GM03348 (cell line): ENCODE measurements at regions not wholly inside any gene's neighbourhood (a gene's known extent, or its start where the extent isn't known, plus 50 kb on each side); places are given as distances from the start of the nearest gene placed in this dataset.

Source experiments
- DNase-seq: peaks from one replicate; pipeline ENCODE4 v3.0.0; 2012; ENCODE audit warnings: low spot score

DNA sequence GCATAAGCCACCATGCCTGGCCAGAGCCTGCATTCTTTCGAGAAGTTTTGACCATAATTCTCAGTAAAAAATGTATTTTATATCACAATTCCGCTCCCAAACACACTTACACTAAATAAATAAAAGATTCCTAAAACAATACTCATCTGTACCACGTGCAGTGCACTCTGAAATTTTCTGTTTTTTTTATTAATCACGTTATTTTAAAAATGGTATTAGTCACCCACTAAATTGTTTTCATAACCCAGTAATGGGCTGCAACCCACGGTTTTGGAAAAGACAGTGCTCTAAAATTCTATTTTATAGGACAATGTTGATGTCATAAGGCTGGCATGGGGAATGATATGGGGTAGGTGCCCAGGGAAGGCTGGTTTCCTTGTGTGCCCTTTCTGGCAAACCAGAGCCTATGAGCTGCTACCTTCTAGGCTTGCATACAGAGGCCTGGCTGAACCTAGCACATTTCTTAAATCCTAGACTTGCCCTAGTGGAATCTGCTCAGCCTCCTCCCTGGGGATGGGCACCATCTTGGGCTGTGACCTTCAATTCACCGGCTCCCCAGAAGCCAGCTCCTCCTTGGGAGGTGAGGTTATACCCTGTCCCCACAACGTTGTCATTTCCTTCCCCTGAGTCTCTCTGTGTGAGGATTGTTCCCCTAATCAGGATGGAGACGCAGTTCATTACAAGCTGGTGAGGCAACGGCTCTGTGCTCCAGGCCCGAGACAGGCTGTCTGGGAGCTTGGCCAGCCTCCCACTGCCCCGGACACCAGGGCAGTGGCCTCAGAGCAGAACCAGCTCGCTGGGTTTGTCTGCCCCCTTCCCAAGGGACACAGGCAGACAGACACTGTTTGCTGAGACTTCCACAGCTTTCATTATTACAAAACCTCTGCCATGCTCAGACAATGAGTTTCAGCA, 116.5 kb upstream of the NAV2 start:
- peak; percentile 87 for DNase-seq

DNA sequence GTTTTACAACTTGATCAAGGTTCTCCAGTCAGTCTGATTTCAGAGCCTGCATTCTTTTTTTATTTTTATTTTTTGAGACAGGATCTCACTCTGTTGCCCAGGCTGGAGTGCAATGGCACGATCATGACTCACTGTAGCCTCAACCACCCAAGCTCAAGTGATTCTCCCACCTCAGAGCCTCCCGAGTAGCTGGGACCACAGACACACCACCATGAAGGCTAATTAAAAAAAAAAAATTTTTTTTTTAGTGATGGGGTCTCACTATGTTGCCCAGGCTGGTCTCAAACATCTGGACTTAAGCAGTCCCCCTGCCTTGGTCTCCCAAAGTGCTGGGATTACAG, 117.2 kb upstream of the NAV2 start:
- DNase-seq, result no peak

DNA sequence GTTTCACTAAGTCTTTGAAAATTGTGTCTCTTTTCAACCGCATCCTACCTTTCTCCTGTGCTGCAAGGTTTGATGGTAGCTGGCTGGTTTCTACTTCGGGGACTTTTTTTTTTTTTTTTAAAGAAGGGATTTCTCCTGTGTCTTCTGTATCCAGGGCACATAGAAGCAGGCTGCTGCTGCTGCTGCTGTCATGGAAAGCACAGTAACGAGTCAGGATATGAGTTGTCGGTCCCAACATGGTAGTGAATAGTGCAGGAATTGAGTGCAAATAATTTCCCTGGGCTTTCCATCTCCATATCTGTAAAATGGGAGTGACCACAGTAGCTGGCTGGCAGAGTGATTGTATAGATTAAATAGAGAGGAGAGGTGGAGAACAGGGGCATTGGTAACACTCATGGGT, 118.3 kb upstream of the NAV2 start:
- DNase-seq, result no peak

- DNase-seq, result no peak
Measured at GRCh38 chr11:19592842-19593241, 119.8 kb upstream of the NAV2 start.

DNA sequence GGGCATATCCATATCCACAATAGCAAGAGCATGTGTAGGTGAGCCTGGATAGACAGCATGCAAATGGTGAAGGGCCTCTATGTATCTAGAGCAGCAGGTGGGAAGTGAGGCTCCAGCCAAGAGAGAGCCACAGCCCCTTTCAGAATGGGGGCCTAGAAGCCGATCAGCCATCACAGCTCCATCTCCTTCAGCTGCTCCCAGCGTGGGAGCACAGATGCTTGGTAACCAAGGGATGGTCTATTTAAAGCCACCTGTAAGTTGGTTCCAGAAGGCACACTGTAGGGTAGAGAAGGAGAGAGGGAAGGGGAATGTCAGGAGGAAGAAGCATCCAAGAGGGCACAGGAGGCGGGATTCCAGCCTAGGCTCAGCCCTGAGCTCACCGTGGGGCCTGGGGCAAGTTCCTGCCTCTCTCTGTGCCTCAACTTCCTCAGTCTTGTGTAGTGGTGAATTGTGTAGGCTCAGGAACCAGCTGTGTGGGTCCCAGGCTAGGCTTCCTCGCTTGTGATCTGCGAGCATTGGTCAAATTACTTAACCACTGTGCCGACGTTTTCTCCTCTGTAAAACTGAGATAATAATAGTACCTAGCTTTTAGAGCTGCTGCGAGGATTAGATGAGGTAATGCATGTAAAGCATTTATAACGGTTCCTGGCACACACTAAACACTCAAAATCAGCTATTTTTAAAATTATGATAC, 122.9 kb upstream of the NAV2 start:
- no peak for DNase-seq

- no peak for DNase-seq
Measured at GRCh38 chr11:19587979-19588378, 124.7 kb upstream of the NAV2 start.

GRCh38 chr11:19580646-19581045, 132.0 kb upstream of the NAV2 start:
- DNase-seq, result no peak

- DNase-seq, result no peak
Measured at GRCh38 chr11:19579957-19580356, 132.7 kb upstream of the NAV2 start.

DNA sequence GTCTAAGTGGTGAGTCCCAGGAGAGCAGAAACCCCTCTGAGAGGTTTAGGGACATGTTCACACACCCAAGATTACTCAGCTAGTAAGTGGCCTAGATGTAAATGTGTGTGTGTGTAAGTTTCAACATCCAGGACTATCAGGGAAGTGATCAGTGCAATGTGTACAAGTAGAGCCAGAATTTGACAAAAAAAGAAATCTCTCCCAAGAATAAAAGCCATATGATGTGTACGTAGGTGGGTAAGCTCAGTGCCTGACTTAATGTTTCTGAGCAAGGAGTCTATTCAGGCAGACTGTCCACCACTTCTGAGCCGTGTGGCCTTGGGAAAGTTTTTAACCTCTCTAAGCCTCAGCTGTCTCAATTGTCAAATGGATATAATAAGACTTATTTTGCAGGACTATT, 133.8 kb upstream of the NAV2 start:
- DNase-seq, result no peak

DNA sequence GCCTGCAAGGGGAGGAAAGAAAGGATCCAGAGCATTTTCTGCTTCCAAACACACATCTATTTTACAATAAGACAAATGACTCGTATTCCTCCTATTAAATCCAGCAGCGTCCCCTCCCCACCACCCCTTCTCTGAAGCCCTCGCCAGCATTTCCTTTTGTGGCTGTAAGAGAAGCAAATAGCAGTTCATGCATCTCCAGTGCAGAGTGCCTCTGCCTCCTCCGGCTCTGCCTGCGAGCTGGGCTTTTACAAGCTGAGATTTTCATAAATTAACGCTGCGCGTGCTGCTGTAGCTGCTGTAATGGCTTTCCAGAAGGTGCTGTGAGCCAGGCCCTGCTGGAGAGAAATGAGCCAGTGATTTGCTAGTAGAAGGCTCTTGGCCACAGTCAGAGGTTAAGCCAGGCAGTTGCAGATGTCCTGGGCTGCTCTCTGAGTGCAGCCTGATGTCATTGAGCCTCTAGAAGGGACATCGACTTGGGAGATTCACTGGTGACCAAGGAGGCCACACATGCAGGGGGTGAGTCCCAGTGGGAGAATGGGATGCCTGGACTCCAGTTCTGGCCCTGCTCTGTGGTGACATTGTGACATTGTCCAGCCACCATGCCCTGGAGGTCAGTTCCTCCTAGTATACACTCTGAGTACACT, 134.5 kb upstream of the NAV2 start:
- peak; percentile 71 for DNase-seq

GRCh38 chr11:19577391-19577975, 135.2 kb upstream of the NAV2 start:
- peak; percentile 32 for DNase-seq

GRCh38 chr11:19576903-19577302, 135.7 kb upstream of the NAV2 start:
- DNase-seq, result no peak

DNA sequence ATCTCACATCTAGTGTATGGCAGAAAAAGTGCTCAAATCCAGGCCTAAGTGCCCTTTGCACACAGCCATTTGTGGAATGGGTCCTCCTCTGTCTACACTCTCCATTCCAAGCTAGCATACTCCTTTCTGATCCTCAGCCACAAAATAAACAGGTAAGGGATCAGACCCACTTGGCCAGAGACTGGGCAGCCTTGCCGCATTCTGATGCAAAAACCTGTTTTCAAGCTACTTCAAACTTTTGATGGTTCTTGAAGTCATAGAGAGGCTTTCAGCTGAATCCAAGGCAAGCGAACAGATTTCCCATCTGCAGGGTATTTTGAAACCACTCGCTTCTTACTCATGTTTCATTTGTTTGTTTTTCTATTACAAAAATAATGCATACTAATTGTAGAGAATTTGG, 136.6 kb upstream of the NAV2 start:
- DNase-seq, result no peak

DNA sequence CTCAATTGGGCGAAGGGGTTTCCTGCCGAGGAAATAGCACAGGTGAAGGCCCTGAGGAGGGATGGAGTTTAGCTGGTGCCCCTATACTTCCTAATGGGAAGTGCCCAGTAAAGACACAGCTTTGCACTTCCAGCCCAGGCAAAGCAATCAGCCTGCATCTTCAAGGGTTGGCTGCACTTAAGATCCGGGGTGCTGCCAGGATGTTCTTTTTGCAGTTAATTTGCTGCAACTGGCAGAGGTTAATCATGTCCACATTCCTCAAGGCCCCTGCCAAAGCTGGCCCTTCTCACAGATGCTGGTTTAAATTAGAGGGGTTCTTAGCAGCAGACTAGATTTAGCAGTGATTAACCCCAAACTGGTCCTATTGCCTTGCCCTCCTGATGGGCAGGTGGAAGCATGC, 137.7 kb upstream of the NAV2 start:
- no peak for DNase-seq

GRCh38 chr11:19573666-19574065, 139.0 kb upstream of the NAV2 start:
- no peak for DNase-seq

DNA sequence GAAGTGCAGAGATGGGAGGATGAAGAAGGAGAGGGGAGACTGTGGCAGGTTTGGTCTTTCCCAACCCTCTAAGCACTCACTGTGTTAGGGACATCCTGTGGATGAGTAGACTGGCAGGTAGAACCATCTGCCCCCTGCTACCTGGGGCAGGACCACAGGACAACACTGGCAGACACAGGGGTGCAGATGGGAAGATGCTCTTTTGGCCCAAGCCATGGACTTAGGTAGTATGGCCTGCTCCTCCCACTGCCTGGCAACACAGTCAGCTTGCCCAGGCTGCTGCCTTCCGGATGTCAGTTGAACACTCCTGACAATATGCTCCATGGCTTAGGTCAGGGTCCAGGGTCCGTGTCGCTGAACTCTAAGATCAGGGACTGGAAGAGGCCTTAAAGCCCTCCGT, 140.7 kb upstream of the NAV2 start:
- DNase-seq, result no peak

GRCh38 chr11:19570889-19571288, 141.7 kb upstream of the NAV2 start:
- no peak for DNase-seq

GRCh38 chr11:19567996-19568395, 144.6 kb upstream of the NAV2 start:
- DNase-seq, result no peak

GRCh38 chr11:19566583-19567379, 145.9 kb upstream of the NAV2 start:
- DNase-seq, result no peak

- DNase-seq, result no peak
Measured at GRCh38 chr11:19565639-19566038, 147.0 kb upstream of the NAV2 start.

DNA sequence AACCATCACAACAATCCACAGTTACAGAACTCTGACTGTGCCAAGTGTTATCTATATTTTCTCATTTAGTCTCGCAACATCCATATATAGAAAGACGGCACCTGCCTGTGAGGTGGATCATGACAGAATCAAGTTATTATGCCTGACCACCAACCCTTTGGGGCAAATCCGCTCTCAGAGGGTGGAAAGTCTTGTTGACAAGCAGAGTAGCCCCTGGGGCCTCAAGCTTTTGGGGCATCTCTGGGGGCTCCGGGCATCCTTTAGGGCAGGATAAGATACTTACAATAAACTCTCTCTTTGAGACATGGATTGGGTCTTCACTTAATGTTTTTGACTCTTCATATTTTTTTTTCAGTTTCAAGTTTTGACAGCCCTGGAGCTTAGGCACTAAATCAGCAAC, 150.5 kb upstream of the NAV2 start:
- DNase-seq, result no peak

DNA sequence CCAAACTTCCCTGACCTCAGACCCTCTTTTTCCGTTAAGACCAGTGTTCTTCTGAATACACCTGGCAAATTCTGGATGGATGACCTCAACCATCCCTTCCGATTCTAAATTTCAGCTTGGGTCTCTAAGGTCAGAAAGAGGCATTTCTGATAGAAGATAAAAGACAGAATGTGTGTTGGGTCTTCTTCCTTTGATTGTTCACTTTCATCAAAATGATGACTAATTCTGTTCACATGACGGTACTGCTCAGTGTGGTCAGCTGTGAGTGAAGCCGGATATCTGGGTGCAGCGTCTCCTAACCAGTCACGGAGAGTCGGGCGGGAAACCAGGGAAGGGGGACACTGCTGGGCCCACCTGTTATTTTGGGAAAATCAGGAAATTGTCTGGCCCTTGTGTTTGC, 151.6 kb upstream of the NAV2 start:
- DNase-seq, result no peak
